ENCODE measurements at regions not wholly inside any gene's neighbourhood (a gene's known extent, or its start where the extent isn't known, plus 50 kb on each side); places are given as distances from the start of the nearest gene placed in this dataset.
"Not testable (repeated sequence)": the region's sequence is repeated elsewhere in the genome, so short reads cannot be mapped to it uniquely, and the experiment has no call there.

- not testable (repeated sequence) for TF ChIP-seq CTCF (IDR thresholded peaks at IDR 0.05; ENCODE audit: insufficient read depth, low read length); POLR2AphosphoS5 (IDR thresholded peaks at IDR 0.05; ENCODE audit: low read depth); REST (IDR thresholded peaks at IDR 0.05; ENCODE audit: insufficient replicate concordance, low read depth); GABPA (IDR thresholded peaks at IDR 0.05; ENCODE audit: low read depth)
These were observed 454.5 kb downstream of the TUBA3C start for GRCh38 chr13:18727138-18727537.
